Stomach (tissue), 8 donors: ENCODE measurements at regions not wholly inside any gene's neighbourhood (a gene's known extent, or its start where the extent isn't known, plus 50 kb on each side); places are given as distances from the start of the nearest gene placed in this dataset.

Source experiments
- DNase-seq, 2 donors: peaks; one replicate each; pipeline versions ENCODE4 v3.0.0 to v3.0.0-alpha.2; 2013 to 2019
- H3K27ac ChIP-seq, 5 donors: fragments of 200-600 bp in 4 of 5; sonication (generic) in 4 of 5; one replicate each; pipeline ENCODE4 v1.5.1; 2013 to 2019; ENCODE audit warnings: mild to moderate bottlenecking in 1 of 5, moderate library complexity in 1 of 5
- H3K27me3 ChIP-seq, 3 donors: fragments of 200-600 bp; sonication (generic); one replicate each; pipeline ENCODE4 v1.5.1; 2017 to 2019; ENCODE audit warnings: mixed run types in 1 of 3
- H3K36me3 ChIP-seq, 4 donors: fragments of 200-600 bp; sonication (generic); 1 replicate in 3 of 4; 2 replicates in 1 of 4; pipeline ENCODE4 v1.5.1; 2016 to 2019
- H3K4me1 ChIP-seq, 4 donors: fragments of 200-600 bp; sonication (generic); one replicate each; pipeline ENCODE4 v1.5.1; 2016 to 2019
- H3K4me3 ChIP-seq, 4 donors: fragments of 200-600 bp; sonication (generic) in 3 of 4; one replicate each; pipeline ENCODE4 v1.5.1; 2016 to 2019; ENCODE audit warnings: mild to moderate bottlenecking in 1 of 4
- H3K9me3 ChIP-seq, 4 donors: fragments of 200-600 bp; sonication (generic); one replicate each; pipeline ENCODE4 v1.5.1; 2016 to 2019
- EP300 ChIP-seq: sonication (generic); formaldehyde crosslinking; IDR thresholded peaks from one replicate; pipeline ENCODE4 v1.6.1; 2017; ENCODE audit warnings: antibody characterized with exemption
- POLR2A ChIP-seq, 4 donors: fragments of 450-650 bp; IDR thresholded peaks; one replicate each; pipeline ENCODE4 v1.6.1; 2016; ENCODE audit warnings: antibody characterized with exemption in 4 of 4, control low read depth in 2 of 4, mild to moderate bottlenecking in 1 of 4, moderate library complexity in 1 of 4
- POLR2AphosphoS5 ChIP-seq, 3 donors: sonication (generic); formaldehyde crosslinking; IDR thresholded peaks; one replicate each; pipeline ENCODE4 v1.6.1; 2016; ENCODE audit warnings: antibody characterized with exemption in 3 of 3
- WGBS, 5 donors: extraction: QIAGEN DNeasy Blood & Tissue Kit in 3 of 5; methylation state at CpG; one replicate each; pipeline versions ENCODE4 v1.1.5 to v1.1.7; 2013 to 2018; 5-methylcytosine and 5-hydroxymethylcytosine counted together
- intact Hi-C: fragments of 100-400 bp; cut with DNase I; formaldehyde crosslinking; loops from one replicate; pipeline ENCODE4 v1.15.1; 2023; ENCODE audit warnings: low total_unique reads
- TF ChIP-seq, protein P1 (sequence below), 7 experiments: fragments of 450-650 bp in 4 of 7; fragments of 200-600 bp in 3 of 7; sonication (generic) in 3 of 7; IDR thresholded peaks; one replicate each; pipeline ENCODE4 v1.5.1; 2016 to 2019; ENCODE audit warnings: antibody characterized with exemption in 7 of 7, control low read depth in 2 of 7, mild to moderate bottlenecking in 1 of 7
- donor health status: healthy with polysubstance abuse.
- donor health status: Bipolar disorder and iron deficiency.
- donor health status: healthy.

DNA sequence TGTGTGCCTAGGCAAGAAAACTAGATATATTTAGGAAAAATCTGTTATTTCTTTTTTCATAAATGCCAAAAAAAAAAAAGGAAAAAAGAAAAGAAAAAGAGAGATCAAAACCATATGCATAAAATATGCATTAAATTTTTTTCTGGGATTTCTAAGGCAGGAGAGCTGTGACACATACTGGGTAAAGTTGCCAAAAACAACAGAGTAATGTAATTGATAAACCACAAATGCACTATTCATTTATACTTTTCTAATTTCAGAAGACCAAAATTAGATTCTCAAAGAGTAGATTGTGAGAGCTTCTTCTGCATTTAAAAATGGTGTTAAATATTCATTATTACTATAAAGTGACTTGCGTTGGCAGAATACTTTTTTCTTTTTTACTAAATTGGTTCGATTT, 673.8 kb upstream of the MGAT4C start:
- DNase-seq: no peak
- Histone ChIP-seq H3K27me3 (no peaks in the 10 kb centered on the region), H3K4me1 (no peaks in the 10 kb centered on the region), H3K4me3 (no peak overlapping the region), H3K9me3 (no peaks in the 10 kb centered on the region), H3K36me3 (no peaks in the 10 kb centered on the region), H3K27ac (no peak overlapping the region)
- TF ChIP-seq, protein P1, sequence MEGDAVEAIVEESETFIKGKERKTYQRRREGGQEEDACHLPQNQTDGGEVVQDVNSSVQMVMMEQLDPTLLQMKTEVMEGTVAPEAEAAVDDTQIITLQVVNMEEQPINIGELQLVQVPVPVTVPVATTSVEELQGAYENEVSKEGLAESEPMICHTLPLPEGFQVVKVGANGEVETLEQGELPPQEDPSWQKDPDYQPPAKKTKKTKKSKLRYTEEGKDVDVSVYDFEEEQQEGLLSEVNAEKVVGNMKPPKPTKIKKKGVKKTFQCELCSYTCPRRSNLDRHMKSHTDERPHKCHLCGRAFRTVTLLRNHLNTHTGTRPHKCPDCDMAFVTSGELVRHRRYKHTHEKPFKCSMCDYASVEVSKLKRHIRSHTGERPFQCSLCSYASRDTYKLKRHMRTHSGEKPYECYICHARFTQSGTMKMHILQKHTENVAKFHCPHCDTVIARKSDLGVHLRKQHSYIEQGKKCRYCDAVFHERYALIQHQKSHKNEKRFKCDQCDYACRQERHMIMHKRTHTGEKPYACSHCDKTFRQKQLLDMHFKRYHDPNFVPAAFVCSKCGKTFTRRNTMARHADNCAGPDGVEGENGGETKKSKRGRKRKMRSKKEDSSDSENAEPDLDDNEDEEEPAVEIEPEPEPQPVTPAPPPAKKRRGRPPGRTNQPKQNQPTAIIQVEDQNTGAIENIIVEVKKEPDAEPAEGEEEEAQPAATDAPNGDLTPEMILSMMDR (IDR thresholded peaks at IDR 0.05): no peak
- WGBS, 5 donors: 82 to 91% (median 85%) methylated on average over 2 of the region's 2 CpGs
- intact Hi-C loops: no loop called here

DNA sequence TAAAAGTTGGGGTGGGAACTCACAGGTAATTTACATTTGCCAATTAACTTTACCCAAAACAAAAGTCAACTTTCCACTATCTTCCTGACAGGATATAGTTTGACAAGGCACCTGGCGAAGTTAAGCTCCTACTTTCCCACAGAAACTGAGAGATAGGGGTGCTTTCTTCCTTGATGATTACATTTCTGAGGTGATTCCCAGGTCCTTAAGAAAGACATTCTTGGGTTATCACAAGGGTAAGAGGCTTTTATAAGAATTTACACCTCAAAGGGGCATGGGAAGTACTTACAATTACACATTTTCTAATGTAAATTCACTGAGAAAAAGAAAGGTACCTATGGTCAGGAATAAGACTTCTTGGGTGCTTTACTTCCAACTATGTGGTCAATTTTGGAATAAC, 660.9 kb upstream of the MGAT4C start:
- no peak for DNase-seq
- Histone ChIP-seq H3K27ac (no peak overlapping the region), H3K9me3 (no peaks in the 10 kb centered on the region), H3K27me3 (no peaks in the 10 kb centered on the region), H3K4me3 (no peak overlapping the region), H3K36me3 (no peaks in the 10 kb centered on the region), H3K4me1 (no peaks in the 10 kb centered on the region)
- 70 to 87% (median 76%) methylated on average over 1 of the region's 1 CpG for WGBS, 5 donors
- TF ChIP-seq EP300: no peak
- intact Hi-C loops: no loop called here

DNA sequence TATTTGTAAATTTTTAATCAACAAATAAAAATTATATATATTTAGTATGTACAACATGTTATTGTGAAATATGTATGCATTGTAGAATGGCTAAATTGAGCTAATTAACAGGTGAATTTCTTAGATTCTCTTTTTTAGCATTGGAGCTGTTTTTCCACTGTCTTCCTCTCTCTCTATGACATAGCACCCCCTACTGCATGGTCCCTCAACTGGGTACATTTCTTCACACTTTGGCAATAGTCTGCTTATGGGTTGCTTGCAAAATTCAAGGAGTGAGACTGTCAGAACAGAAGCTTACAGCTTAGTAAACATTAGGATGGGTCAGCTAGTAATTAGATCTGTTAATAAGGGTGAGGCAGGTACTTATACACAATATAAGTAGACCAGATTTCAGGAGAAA, 658.5 kb upstream of the MGAT4C start:
- intact Hi-C loops: no loop called here
- Histone ChIP-seq H3K27me3 (no peaks in the 10 kb centered on the region), H3K36me3 (no peaks in the 10 kb centered on the region), H3K4me3 (no peak overlapping the region), H3K4me1 (no peaks in the 10 kb centered on the region), H3K9me3 (no peaks in the 10 kb centered on the region), H3K27ac (no peak overlapping the region)
- DNase-seq: peak in 1 of 2 donors; percentile 24
- TF ChIP-seq, protein P1 (IDR thresholded peaks at IDR 0.05): no peak
- TF ChIP-seq POLR2A (IDR thresholded peaks at IDR 0.05) (no peak), EP300 (no peak), POLR2AphosphoS5 (IDR thresholded peaks at IDR 0.05) (no peak)

DNA sequence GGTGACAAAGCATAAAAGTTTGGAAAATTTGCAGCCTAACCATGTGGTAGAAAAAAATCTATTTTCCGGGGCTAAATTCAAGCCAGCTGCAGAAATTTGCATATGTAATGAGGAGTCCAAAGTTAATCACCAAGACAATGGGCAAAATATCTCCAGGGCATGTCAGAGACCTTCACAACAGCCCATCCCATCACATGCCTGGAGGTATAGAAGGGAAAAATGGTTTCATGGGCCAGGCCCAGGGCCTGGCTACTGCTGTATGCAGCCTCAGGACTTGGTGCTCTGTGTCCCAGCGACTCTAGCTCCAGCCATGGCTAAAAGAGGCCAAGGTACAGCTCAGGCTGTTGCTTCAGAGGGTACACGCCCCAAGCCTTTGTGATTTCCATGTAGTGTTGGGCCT, 655.8 kb upstream of the MGAT4C start:
- H3K27me3 ChIP-seq: no peaks in the 10 kb centered on the region
- intact Hi-C loops: no loop called here
- no peak overlapping the region for H3K4me3 ChIP-seq
- WGBS, 5 donors: 56 to 78% (median 74%) methylated on average over 3 of the region's 3 CpGs
- H3K27ac ChIP-seq: no peak overlapping the region
- DNase-seq: no peak
- no peaks in the 10 kb centered on the region for H3K36me3 ChIP-seq
- TF ChIP-seq POLR2AphosphoS5 (IDR thresholded peaks at IDR 0.05) (no peak), EP300 (no peak), POLR2A (IDR thresholded peaks at IDR 0.05) (no peak)
- TF ChIP-seq, protein P1 (IDR thresholded peaks at IDR 0.05): no peak
- no peaks in the 10 kb centered on the region for H3K4me1 ChIP-seq
- no peaks in the 10 kb centered on the region for H3K9me3 ChIP-seq

DNA sequence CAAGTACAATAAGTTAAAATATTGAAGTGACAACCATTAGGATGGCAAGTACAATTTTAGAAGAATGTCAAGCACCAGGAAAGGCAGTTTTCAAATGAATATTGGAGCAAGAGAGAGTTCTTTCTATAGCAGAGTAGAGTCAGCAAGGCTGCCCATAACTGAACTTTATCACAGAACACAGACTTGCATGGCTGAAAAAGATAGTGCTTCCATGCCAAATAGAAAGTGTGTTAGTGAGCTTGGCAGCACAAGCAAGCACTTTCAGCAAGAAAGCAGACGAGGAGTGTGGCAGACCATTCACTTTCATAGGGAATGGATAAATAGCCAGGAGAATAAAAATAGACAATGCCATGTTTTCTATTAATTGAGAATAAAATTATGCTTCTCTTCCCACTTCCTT, 647.0 kb upstream of the MGAT4C start:
- Histone ChIP-seq H3K27me3 (no peaks in the 10 kb centered on the region), H3K4me1 (no peaks in the 10 kb centered on the region), H3K4me3 (no peak overlapping the region), H3K27ac (no peak overlapping the region), H3K36me3 (no peaks in the 10 kb centered on the region), H3K9me3 (no peaks in the 10 kb centered on the region)
- TF ChIP-seq POLR2AphosphoS5 (IDR thresholded peaks at IDR 0.05) (no peak), POLR2A (IDR thresholded peaks at IDR 0.05) (no peak), EP300 (no peak)
- TF ChIP-seq, protein P1 (IDR thresholded peaks at IDR 0.05): no peak
- DNase-seq: peak in 1 of 2 donors; percentile 4
- WGBS, 5 donors: 35 to 57% (median 42%) methylated on average over 1 of the region's 1 CpG
- intact Hi-C loops: no loop called here
